ENCODE measurements at regions not wholly inside any gene's neighbourhood (a gene's known extent, or its start where the extent isn't known, plus 50 kb on each side); places are given as distances from the start of the nearest gene placed in this dataset.

DNA sequence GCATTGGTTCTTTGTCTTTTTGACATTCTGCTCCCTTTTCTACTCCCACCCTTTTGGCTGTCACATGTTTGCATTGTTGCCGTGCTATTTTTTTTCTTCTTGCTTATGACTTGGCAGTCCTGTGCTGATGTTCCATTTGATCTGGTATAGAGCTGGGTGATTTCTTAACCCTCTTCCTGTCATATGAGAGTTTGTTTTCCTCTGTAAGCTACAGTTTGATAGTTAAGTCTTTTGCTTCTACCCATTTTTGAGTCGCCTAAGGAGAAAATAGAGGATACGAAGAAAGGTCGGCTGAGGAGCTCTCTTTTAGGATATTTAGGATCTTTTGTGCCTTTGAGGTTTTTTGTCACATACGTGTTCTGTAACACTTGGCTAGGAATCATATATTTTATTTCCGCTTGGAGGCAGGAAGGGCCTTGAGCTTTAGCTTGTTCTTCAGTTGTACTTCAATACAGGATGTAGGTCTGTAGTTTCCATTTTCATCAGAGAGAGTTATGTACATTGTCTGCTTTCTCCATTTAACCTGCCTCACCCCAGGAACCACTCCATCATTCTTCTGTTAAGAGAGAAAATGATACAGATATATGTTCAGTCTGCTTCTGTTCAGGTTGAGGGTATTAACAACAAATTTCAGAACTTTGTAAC is 150.7 kb downstream of the BACH1 start:
- intact Hi-C loops (cut with DNase I; ENCODE audit: low total_unique reads) (no loop called here), in situ Hi-C loops (cut with MboI; ENCODE audit: low sequenced_read_pairs in 4 of 4) (no loop called here)
- ATAC-seq = no peak
- H3K36me3 ChIP-seq = no peaks in the 10 kb centered on the region
- H3K4me1 ChIP-seq = no peaks in the 10 kb centered on the region
- DNase-seq = no peak
- H3K27me3 ChIP-seq = no peaks in the 10 kb centered on the region
- TF ChIP-seq CTCF (IDR thresholded peaks at IDR 0.05 in 4 of 5, conservative IDR thresholded peaks at IDR 0.05 in 1 of 5) (no peak), POLR2A (IDR thresholded peaks at IDR 0.05) (no peak)
- H3K27ac ChIP-seq = no peak overlapping the region
- H3K9me3 ChIP-seq = no peaks in the 10 kb centered on the region
- no peak overlapping the region for H3K4me3 ChIP-seq

DNA sequence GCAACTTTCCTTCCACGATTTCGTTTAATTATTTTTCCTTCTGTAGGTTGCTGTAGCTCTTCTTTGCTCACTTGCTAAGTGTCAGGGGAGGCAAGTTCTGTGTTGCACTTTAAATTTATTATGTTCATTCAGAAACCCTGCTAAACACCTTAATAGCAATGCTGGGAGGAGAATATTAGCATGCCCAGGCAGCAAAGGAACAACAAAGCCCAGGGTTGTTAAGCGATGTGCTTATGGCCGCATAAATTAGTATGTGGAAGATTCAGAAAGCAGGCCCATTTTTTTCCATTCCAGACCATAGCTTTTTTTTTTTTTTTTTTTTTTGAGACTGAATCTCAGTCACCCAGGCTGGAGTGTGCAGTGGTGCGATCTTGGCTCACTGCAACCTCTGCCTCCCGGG is 151.3 kb downstream of the BACH1 start:
- H3K27me3 ChIP-seq = no peaks in the 10 kb centered on the region
- no peaks in the 10 kb centered on the region for H3K36me3 ChIP-seq
- H3K4me1 ChIP-seq = no peaks in the 10 kb centered on the region
- no peak for TF ChIP-seq POLR2A (IDR thresholded peaks at IDR 0.05)
- TF ChIP-seq CTCF (IDR thresholded peaks at IDR 0.05 in 4 of 5, conservative IDR thresholded peaks at IDR 0.05 in 1 of 5) = no peak
- intact Hi-C loops (cut with DNase I; ENCODE audit: low total_unique reads) = no loop called here
- in situ Hi-C loops (cut with MboI; ENCODE audit: low sequenced_read_pairs in 4 of 4) = loop anchor here in 1 of 4 donors (25.0 kb wide), 1 partner anchor 387 kb away; no protein-coding TSS in a partner anchor
- H3K4me3 ChIP-seq = no peak overlapping the region
- no peak for ATAC-seq
- no peaks in the 10 kb centered on the region for H3K9me3 ChIP-seq
- no peak overlapping the region for H3K27ac ChIP-seq
- no peak for DNase-seq

- intact Hi-C loops (cut with DNase I; ENCODE audit: low total_unique reads) = no loop called here
- Histone ChIP-seq H3K9me3 (no peaks in the 10 kb centered on the region), H3K27ac (no peak overlapping the region), H3K36me3 (no peaks in the 10 kb centered on the region), H3K4me1 (no peaks in the 10 kb centered on the region), H3K27me3 (no peaks in the 10 kb centered on the region), H3K4me3 (no peak overlapping the region)
- TF ChIP-seq CTCF (IDR thresholded peaks at IDR 0.05 in 4 of 5, conservative IDR thresholded peaks at IDR 0.05 in 1 of 5) (no peak), POLR2A (IDR thresholded peaks at IDR 0.05) (no peak)
- DNase-seq (no peak), ATAC-seq (no peak)
- in situ Hi-C loops (cut with MboI; ENCODE audit: low sequenced_read_pairs in 4 of 4) = loop anchor here in 1 of 4 donors (25.0 kb wide), 1 partner anchor 384 kb away; no protein-coding TSS in a partner anchor
Observed at GRCh38 chr21:29453511-29453910, 154.8 kb downstream of the BACH1 start.

GRCh38 chr21:29454179-29454578 is 155.5 kb downstream of the BACH1 start:
- Histone ChIP-seq H3K4me1 (no peaks in the 10 kb centered on the region), H3K9me3 (no peaks in the 10 kb centered on the region), H3K4me3 (no peak overlapping the region), H3K36me3 (no peaks in the 10 kb centered on the region), H3K27me3 (no peaks in the 10 kb centered on the region), H3K27ac (no peak overlapping the region)
- TF ChIP-seq CTCF (IDR thresholded peaks at IDR 0.05 in 4 of 5, conservative IDR thresholded peaks at IDR 0.05 in 1 of 5) (no peak), POLR2A (IDR thresholded peaks at IDR 0.05) (no peak)
- no peak for DNase-seq
- intact Hi-C loops (cut with DNase I; ENCODE audit: low total_unique reads) = no loop called here
- ATAC-seq = no peak
- in situ Hi-C loops (cut with MboI; ENCODE audit: low sequenced_read_pairs in 4 of 4) = loop anchor here in 1 of 4 donors (25.0 kb wide), 1 partner anchor 383 kb away; no protein-coding TSS in a partner anchor

DNA sequence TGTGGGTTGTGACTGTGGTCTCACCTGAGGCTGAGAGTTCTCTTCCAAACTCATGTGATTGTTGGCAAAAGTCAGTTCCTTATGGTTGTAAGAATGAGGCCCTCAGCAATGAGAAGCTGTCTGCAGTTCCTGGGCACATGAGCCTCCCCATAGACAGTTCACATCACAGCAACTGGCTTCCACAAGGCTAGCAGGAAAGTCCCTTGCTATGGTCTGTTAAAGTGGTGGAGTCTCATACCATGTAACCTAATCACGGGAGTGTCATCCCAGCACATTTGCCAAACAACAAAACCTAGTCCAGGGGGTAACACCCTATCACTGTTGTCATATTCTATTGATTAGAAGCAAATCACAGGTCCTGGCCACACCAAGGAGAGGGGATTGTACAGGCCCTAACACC is 163.8 kb downstream of the BACH1 start:
- DNase-seq (no peak), ATAC-seq (no peak)
- in situ Hi-C loops (cut with MboI; ENCODE audit: low sequenced_read_pairs in 4 of 4) = loop anchor here in 1 of 4 donors (25.0 kb wide), 1 partner anchor 375 kb away; no protein-coding TSS in a partner anchor
- no peak overlapping the region for H3K4me3 ChIP-seq
- no peaks in the 10 kb centered on the region for H3K9me3 ChIP-seq
- TF ChIP-seq CTCF (IDR thresholded peaks at IDR 0.05 in 4 of 5, conservative IDR thresholded peaks at IDR 0.05 in 1 of 5) = no peak
- no peak for TF ChIP-seq POLR2A (IDR thresholded peaks at IDR 0.05)
- intact Hi-C loops (cut with DNase I; ENCODE audit: low total_unique reads) = no loop called here
- no peaks in the 10 kb centered on the region for H3K36me3 ChIP-seq
- no peak overlapping the region for H3K27ac ChIP-seq
- H3K4me1 ChIP-seq = no peaks in the 10 kb centered on the region
- no peaks in the 10 kb centered on the region for H3K27me3 ChIP-seq
